ENCODE measurements at regions not wholly inside any gene's neighbourhood (a gene's known extent, or its start where the extent isn't known, plus 50 kb on each side); places are given as distances from the start of the nearest gene placed in this dataset.

DNA sequence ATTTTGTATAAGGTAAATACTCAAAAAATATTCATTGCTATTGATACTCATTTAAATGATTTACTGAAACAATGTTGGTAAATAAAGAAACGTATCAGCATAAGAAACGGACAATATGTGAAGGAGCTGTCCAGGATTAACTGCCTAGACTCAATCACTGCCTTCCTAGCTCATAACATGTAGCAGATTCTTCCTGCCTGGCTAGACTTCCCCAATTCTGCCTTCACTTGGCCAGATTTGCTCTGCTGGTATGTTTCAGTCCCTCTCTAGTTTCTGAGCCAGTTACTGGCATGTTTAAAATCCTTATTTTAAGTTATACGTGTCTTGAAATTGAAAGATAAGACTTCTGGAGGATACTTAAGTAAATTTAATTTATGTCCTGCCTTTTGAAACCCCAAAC lies 740.3 kb downstream of the CENPC start:
- no peaks in the 10 kb centered on the region for H3K27me3 ChIP-seq (ENCODE audit: control insufficient read depth in 2 of 2, insufficient read depth in 2 of 2, low read length in 2 of 2)
- TF ChIP-seq, protein P1, sequence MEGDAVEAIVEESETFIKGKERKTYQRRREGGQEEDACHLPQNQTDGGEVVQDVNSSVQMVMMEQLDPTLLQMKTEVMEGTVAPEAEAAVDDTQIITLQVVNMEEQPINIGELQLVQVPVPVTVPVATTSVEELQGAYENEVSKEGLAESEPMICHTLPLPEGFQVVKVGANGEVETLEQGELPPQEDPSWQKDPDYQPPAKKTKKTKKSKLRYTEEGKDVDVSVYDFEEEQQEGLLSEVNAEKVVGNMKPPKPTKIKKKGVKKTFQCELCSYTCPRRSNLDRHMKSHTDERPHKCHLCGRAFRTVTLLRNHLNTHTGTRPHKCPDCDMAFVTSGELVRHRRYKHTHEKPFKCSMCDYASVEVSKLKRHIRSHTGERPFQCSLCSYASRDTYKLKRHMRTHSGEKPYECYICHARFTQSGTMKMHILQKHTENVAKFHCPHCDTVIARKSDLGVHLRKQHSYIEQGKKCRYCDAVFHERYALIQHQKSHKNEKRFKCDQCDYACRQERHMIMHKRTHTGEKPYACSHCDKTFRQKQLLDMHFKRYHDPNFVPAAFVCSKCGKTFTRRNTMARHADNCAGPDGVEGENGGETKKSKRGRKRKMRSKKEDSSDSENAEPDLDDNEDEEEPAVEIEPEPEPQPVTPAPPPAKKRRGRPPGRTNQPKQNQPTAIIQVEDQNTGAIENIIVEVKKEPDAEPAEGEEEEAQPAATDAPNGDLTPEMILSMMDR (IDR thresholded peaks at IDR 0.05; ENCODE audit: extremely low read depth in 1 of 2, insufficient read depth in 1 of 2, low read depth in 1 of 2, low read length in 2 of 2) = no peak
- no peaks in the 10 kb centered on the region for H3K79me2 ChIP-seq (ENCODE audit: control insufficient read depth, insufficient read depth, low read length)
- H2AFZ ChIP-seq (ENCODE audit: low read depth, low read length) = no peak overlapping the region
- no TSS peak for BruUV-seq (replicated peaks)
- no peaks in the 10 kb centered on the region for H3K36me3 ChIP-seq (ENCODE audit: control insufficient read depth in 2 of 2, extremely low read depth in 1 of 2, insufficient read depth in 2 of 2, low read length in 2 of 2)
- H3K9me3 ChIP-seq (replicated peaks; ENCODE audit: control insufficient read depth, insufficient read depth, low read length) = no peaks in the 10 kb centered on the region
- no peak for FAIRE-seq
- no peak overlapping the region for H3K27ac ChIP-seq (ENCODE audit: insufficient read depth, low read depth, low read length)
- POLR2A ChIA-PET = no interaction called here
- no peak for DNase-seq (ENCODE audit: low read depth, low spot score)
- no peaks in the 10 kb centered on the region for H3K9me1 ChIP-seq (replicated peaks; ENCODE audit: control insufficient read depth, extremely low read depth, insufficient read depth, low read length)
- no peak overlapping the region for H3K4me2 ChIP-seq (ENCODE audit: insufficient read depth, low read length)
- CTCF ChIA-PET = no interaction called here
- intact Hi-C loops (cut with micrococcal nuclease) = no loop called here
- H3K4me3 ChIP-seq (replicated peaks in 1 of 3; ENCODE audit: insufficient read depth in 1 of 3, low read depth in 1 of 3, low read length in 3 of 3) = no peak overlapping the region
- dilution Hi-C loops (cut with MboI; ENCODE audit: extremely low pct_ligation_motif_present, low sequenced_read_pairs) = no loop called here
- H3K9ac ChIP-seq (replicated peaks; ENCODE audit: extremely low read depth, insufficient read depth, low read length) = no peak overlapping the region
- H3K4me1 ChIP-seq (ENCODE audit: control insufficient read depth, extremely low read depth, insufficient read depth, low read length) = no peaks in the 10 kb centered on the region
- H4K20me1 ChIP-seq (replicated peaks; ENCODE audit: control insufficient read depth, extremely low read depth, insufficient read depth, low read length) = no peaks in the 10 kb centered on the region

DNA sequence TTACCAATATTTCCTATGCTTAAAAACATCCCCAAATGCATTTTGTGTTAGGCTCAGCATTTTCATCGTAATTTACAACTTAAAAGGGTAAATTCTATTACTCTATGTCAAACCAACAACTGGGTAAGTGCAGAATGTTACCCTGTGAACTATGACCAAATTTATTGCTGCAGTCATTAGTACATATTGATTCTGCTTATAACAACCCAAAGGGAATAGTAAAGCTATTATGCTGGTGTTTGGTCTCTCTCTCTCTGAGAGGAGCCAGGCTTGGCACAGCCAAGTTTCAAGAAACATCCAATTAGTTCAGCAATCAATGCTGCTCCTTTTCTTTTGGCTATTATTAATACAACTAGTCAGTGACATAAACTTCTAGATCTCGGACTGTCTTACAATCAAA lies 747.7 kb downstream of the CENPC start:
- ChIA-PET POLR2A (no interaction called here), CTCF (no interaction called here)
- BruUV-seq (replicated peaks) = no TSS peak
- H3K4me3 ChIP-seq (replicated peaks in 1 of 3; ENCODE audit: insufficient read depth in 1 of 3, low read depth in 1 of 3, low read length in 3 of 3) = no peak overlapping the region
- H3K79me2 ChIP-seq (ENCODE audit: control insufficient read depth, insufficient read depth, low read length) = no peaks in the 10 kb centered on the region
- no peak overlapping the region for H3K27ac ChIP-seq (ENCODE audit: insufficient read depth, low read depth, low read length)
- H3K36me3 ChIP-seq (ENCODE audit: control insufficient read depth in 2 of 2, extremely low read depth in 1 of 2, insufficient read depth in 2 of 2, low read length in 2 of 2) = no peaks in the 10 kb centered on the region
- H4K20me1 ChIP-seq (replicated peaks; ENCODE audit: control insufficient read depth, extremely low read depth, insufficient read depth, low read length) = no peaks in the 10 kb centered on the region
- no peak overlapping the region for H3K9ac ChIP-seq (replicated peaks; ENCODE audit: extremely low read depth, insufficient read depth, low read length)
- dilution Hi-C loops (cut with MboI; ENCODE audit: extremely low pct_ligation_motif_present, low sequenced_read_pairs) = no loop called here
- no peak for TF ChIP-seq FOS (IDR thresholded peaks at IDR 0.05; ENCODE audit: borderline replicate concordance, insufficient read depth, low read length)
- TF ChIP-seq POLR2A (IDR thresholded peaks at IDR 0.05; ENCODE audit: low read depth, low read length) = no peak
- TF ChIP-seq, protein P2, sequence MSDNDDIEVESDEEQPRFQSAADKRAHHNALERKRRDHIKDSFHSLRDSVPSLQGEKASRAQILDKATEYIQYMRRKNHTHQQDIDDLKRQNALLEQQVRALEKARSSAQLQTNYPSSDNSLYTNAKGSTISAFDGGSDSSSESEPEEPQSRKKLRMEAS (IDR thresholded peaks at IDR 0.05; ENCODE audit: insufficient read depth, insufficient read length) = no peak
- TF ChIP-seq EZH2 (IDR thresholded peaks at IDR 0.05; ENCODE audit: borderline replicate concordance, low read depth, low read length, severe bottlenecking) = no peak
- TF ChIP-seq JUN (IDR thresholded peaks at IDR 0.05; ENCODE audit: borderline replicate concordance, insufficient read depth, insufficient read length, low read depth) = no peak
- TF ChIP-seq, protein P1 (IDR thresholded peaks at IDR 0.05; ENCODE audit: extremely low read depth in 1 of 2, insufficient read depth in 1 of 2, low read depth in 1 of 2, low read length in 2 of 2) = no peak
- TF ChIP-seq GATA2 (IDR thresholded peaks at IDR 0.05; ENCODE audit: insufficient read depth, insufficient read length, low read depth, low read length) = no peak
- TF ChIP-seq POLR2AphosphoS5 (IDR thresholded peaks at IDR 0.05; ENCODE audit: insufficient read depth, low read depth, low read length) = no peak
- no peak for TF ChIP-seq MYC (IDR thresholded peaks at IDR 0.05; ENCODE audit: low read depth, low read length)
- no peaks in the 10 kb centered on the region for H3K27me3 ChIP-seq (ENCODE audit: control insufficient read depth in 2 of 2, insufficient read depth in 2 of 2, low read length in 2 of 2)
- H3K9me3 ChIP-seq (replicated peaks; ENCODE audit: control insufficient read depth, insufficient read depth, low read length) = no peaks in the 10 kb centered on the region
- no peaks in the 10 kb centered on the region for H3K4me1 ChIP-seq (ENCODE audit: control insufficient read depth, extremely low read depth, insufficient read depth, low read length)
- intact Hi-C loops (cut with micrococcal nuclease) = no loop called here
- no peak for FAIRE-seq
- no peak for DNase-seq (ENCODE audit: low read depth, low spot score)
- no peaks in the 10 kb centered on the region for H3K9me1 ChIP-seq (replicated peaks; ENCODE audit: control insufficient read depth, extremely low read depth, insufficient read depth, low read length)
- no peak overlapping the region for H3K4me2 ChIP-seq (ENCODE audit: insufficient read depth, low read length)
- H2AFZ ChIP-seq (ENCODE audit: low read depth, low read length) = no peak overlapping the region

Data from endothelial cell of umbilical vein (primary cell).